SK-N-SH (cell line): ENCODE measurements at regions not wholly inside any gene's neighbourhood (a gene's known extent, or its start where the extent isn't known, plus 50 kb on each side); places are given as distances from the start of the nearest gene placed in this dataset.

ENCODE experiments used
- JUND ChIP-seq: IDR thresholded peaks from 2 replicates; pipeline ENCODE4 v1.4.0; 2012
- USF2 ChIP-seq: fragments of 150-350 bp; IDR thresholded peaks from 2 replicates; pipeline ENCODE4 v1.6.1; 2017; ENCODE audit warnings: antibody characterized with exemption, low read length, low read depth, borderline replicate concordance

GRCh38 chr12:87066326-87066725 is 810.1 kb upstream of the MGAT4C start:
- TF ChIP-seq USF2 = no peak
- TF ChIP-seq JUND = no peak
